Mesothelial cell of epicardium (in vitro differentiated cells): ENCODE measurements at regions not wholly inside any gene's neighbourhood (a gene's known extent, or its start where the extent isn't known, plus 50 kb on each side); places are given as distances from the start of the nearest gene placed in this dataset.
A peak's percentile ranks its signal among the peaks of the same experiment; 100 is the strongest.

Experiments
- DNase-seq, 2 experiments: peaks; one replicate each; pipeline ENCODE4 v3.0.0; 2021; ENCODE audit warnings: low spot score in 2 of 2; ENCODE audit not compliant: unreplicated experiment in 2 of 2
- H3K27ac Mint-ChIP-seq: 2 replicates; pipeline ENCODE4 v1.8.0; 2021; ENCODE audit warnings: mixed read lengths
- H3K27me3 Mint-ChIP-seq: 2 replicates; pipeline ENCODE4 v1.8.0; 2021; ENCODE audit warnings: low read depth, mixed read lengths
- H3K36me3 Mint-ChIP-seq: 2 replicates; pipeline ENCODE4 v1.8.0; 2021; ENCODE audit warnings: mixed read lengths
- H3K4me1 Mint-ChIP-seq: 2 replicates; pipeline ENCODE4 v1.8.0; 2021; ENCODE audit warnings: mixed read lengths
- H3K4me3 Mint-ChIP-seq: 2 replicates; pipeline ENCODE4 v1.8.0; 2021; ENCODE audit warnings: mild to moderate bottlenecking, moderate library complexity, mixed read lengths
- H3K9me3 Mint-ChIP-seq: 2 replicates; pipeline ENCODE4 v1.8.0; 2021; ENCODE audit warnings: mixed read lengths
- TF ChIP-seq, protein P1 (sequence below): fragments of 200-600 bp; sonication (generic); IDR thresholded peaks from one replicate; pipeline ENCODE4 v1.5.0; 2021; ENCODE audit warnings: antibody characterized with exemption; ENCODE audit not compliant: unreplicated experiment

DNA sequence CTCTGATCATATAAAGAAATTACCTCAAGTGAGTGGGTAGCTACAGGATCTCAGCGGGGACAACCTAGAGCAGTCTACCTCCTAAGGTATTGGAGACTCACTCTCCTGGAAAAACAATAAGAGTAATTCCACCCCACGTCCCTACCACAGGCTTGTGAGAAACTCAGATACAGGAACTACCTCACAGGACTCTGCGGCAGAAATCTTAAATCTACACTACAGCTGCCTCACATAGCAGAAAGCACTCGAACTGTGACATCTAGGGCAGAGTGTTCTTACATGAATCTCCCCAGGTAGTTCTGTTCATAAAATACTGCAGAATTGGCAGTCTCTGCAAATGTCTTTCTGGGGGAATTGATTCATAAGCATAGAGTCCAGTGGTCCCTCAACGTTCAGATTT is 382.9 kb upstream of the IL12A start:
- TF ChIP-seq, protein P1, sequence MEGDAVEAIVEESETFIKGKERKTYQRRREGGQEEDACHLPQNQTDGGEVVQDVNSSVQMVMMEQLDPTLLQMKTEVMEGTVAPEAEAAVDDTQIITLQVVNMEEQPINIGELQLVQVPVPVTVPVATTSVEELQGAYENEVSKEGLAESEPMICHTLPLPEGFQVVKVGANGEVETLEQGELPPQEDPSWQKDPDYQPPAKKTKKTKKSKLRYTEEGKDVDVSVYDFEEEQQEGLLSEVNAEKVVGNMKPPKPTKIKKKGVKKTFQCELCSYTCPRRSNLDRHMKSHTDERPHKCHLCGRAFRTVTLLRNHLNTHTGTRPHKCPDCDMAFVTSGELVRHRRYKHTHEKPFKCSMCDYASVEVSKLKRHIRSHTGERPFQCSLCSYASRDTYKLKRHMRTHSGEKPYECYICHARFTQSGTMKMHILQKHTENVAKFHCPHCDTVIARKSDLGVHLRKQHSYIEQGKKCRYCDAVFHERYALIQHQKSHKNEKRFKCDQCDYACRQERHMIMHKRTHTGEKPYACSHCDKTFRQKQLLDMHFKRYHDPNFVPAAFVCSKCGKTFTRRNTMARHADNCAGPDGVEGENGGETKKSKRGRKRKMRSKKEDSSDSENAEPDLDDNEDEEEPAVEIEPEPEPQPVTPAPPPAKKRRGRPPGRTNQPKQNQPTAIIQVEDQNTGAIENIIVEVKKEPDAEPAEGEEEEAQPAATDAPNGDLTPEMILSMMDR = no peak
- Mint-ChIP-seq H3K36me3 (no peaks in the 10 kb centered on the region), H3K4me1 (peaks cover 22% of the 10 kb centered on the region), H3K27me3 (peaks cover 2% of the 10 kb centered on the region), H3K27ac (peak overlapping the region; percentile 21), H3K4me3 (no peak overlapping the region), H3K9me3 (peaks cover 2% of the 10 kb centered on the region)
- DNase-seq = no peak

DNA sequence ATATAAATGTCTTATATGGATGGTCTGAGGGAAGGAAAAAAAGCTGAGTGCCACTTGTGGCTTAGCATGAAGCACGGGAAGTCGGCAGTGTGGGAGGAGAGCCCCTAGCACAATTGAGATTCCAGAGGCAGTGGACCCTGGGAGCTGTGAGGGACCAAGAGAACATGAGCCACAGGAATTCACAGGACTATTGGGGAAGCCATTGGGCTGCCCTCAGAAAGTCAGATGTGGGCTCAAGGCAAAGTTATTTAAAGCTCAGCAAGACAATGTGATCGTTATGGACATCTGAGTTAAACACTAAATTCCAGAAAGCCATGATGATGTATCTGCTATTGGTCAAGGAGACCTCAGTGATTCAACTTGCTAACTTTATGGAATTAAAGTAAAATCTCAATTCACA is 380.8 kb upstream of the IL12A start:
- H3K4me3 Mint-ChIP-seq = no peak overlapping the region
- H3K9me3 Mint-ChIP-seq = no peaks in the 10 kb centered on the region
- no peaks in the 10 kb centered on the region for H3K36me3 Mint-ChIP-seq
- no peak for DNase-seq
- H3K27me3 Mint-ChIP-seq = no peaks in the 10 kb centered on the region
- peaks cover 22% of the 10 kb centered on the region for H3K4me1 Mint-ChIP-seq
- TF ChIP-seq, protein P1 = no peak
- H3K27ac Mint-ChIP-seq = no peak overlapping the region

DNA sequence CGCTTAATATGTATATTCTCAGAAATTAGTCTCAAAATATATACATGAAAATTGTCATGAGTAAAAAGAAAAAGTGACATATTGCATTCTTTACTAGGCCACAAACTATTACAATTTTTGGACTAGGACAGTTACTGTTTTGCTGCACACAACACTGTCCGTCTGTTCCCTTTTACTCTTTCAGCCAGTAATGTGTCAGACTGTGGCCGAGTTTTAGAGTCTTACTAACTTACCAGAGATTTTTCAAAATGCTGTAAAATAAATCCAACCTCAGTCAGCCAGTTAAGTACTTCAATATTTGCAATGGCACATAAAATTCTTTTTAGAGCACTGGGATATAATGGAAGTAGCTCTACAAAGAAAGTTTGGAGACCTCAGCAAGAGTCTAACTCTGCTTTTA is 380.3 kb upstream of the IL12A start:
- Mint-ChIP-seq H3K9me3 (no peaks in the 10 kb centered on the region), H3K4me1 (peaks cover 22% of the 10 kb centered on the region), H3K4me3 (no peak overlapping the region), H3K27me3 (no peaks in the 10 kb centered on the region), H3K27ac (no peak overlapping the region), H3K36me3 (no peaks in the 10 kb centered on the region)
- TF ChIP-seq, protein P1 = no peak
- DNase-seq = no peak

DNA sequence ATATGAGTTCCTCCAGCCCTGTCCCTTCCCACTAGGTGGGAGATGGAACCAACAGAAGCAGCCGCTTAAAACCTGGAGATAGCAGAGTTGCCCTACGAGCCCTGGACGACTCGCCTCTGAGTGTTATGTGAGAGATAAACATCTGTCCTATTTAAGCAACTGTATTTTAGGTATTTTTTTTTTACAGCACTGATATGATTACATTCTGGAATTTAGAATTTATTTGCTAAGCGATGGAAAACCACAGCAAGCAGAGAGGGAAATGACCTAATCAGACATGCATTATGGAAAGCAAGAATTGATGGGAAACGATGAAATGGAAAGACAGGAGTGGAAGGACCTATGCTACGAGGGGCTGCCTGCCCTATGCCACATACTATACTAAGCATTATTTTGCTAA is 379.0 kb upstream of the IL12A start:
- H3K4me1 Mint-ChIP-seq = peaks cover 12% of the 10 kb centered on the region
- H3K9me3 Mint-ChIP-seq = no peaks in the 10 kb centered on the region
- no peak for DNase-seq

DNA sequence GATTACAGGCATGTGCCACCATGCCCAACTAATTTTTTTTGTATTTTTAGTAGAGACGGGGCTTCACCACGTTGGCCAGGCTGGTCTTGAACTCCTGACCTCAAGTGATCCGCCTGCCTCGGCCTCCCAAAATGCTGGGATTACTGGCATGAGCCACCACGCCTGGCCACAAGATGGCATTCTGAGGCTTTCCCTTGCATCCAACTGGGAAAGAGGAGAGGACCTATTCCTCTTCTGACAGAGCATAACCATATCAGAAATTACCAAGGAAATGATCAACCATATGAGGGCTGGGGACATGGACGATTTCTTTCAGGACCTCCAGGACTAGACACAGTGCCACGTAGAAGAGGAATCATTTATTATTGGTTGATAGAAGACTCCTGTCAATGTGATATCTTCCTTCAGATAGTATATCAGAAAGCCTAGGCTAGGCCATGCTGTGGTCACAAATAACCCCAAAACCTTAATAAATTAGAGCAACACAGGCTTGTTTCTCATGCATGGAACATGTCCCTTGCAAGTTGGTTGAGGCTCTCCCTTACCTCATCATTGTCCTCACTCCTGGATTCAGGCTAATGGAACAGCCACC is 372.3 kb upstream of the IL12A start:
- Mint-ChIP-seq H3K4me3 (no peak overlapping the region), H3K27me3 (no peaks in the 10 kb centered on the region), H3K4me1 (peaks cover 19% of the 10 kb centered on the region), H3K27ac (no peak overlapping the region), H3K9me3 (no peaks in the 10 kb centered on the region), H3K36me3 (no peaks in the 10 kb centered on the region)
- peak in 1 of 2 experiments; percentile 40 for DNase-seq
- TF ChIP-seq, protein P1 = peak; percentile 31

More for the DNA sequence above, 379.0 kb upstream of the IL12A start:
- Mint-ChIP-seq H3K27ac (no peak overlapping the region), H3K27me3 (no peaks in the 10 kb centered on the region), H3K36me3 (no peaks in the 10 kb centered on the region), H3K4me3 (no peak overlapping the region)
- TF ChIP-seq, protein P1 = no peak
